ENCODE measurements at regions not wholly inside any gene's neighbourhood (a gene's known extent, or its start where the extent isn't known, plus 50 kb on each side); places are given as distances from the start of the nearest gene placed in this dataset.

DNA sequence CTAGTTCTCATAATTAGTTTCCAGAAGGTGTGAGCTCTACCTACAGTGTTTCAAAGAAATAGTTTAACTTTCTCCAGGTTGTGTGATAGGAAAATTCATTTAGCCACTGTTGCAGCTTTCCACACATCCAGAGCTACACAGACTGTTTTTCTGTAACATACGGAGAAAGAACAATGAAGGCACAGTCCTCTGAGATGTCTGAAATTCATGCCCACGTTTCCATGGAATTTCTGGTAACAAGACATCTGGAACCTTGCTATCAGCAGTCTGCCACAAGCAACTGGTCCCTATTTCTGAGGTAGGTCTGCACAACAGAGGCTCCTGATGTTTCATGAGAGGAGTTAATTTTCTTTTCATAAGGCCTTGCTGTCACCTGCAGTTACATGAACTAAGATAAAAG lies 273.3 kb upstream of the C11orf87 start:
- TF ChIP-seq CTCF (IDR thresholded peaks at IDR 0.05) (no peak), POLR2A (IDR thresholded peaks at IDR 0.05) (no peak)

Measured in esophagus squamous epithelium (tissue), 4 donors.